ENCODE measurements at regions not wholly inside any gene's neighbourhood (a gene's known extent, or its start where the extent isn't known, plus 50 kb on each side); places are given as distances from the start of the nearest gene placed in this dataset.
A peak's percentile ranks its signal among the peaks of the same experiment; 100 is the strongest.

DNA sequence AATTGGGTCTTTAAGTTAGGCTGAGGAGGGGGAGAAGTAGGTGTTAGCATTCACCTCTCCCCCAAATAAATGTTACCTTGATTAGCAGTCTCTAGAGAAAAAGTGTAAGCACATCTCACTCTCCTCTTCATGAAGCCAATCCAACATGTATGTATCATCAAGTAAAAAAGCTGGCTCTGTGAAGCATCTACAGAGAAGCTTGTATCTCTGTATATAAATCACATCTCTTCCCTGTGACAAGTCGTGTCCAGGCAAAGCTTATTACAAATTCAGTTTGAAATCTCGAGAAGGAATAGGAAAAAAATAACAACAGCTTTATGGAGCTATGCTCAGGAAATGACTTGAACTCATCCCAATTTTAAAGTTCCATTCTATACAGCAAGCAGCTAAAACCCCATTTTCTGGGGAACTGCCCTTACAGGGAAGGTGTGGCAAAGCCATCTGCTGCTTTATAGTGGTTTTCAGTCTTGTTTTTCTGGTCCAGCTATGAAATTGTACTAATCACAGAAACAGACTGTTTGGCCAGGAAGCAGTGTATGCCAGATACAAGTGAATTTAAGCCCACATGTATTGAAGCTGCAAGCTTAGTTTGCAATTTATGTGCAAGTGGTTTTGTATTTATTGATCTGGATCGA lies 313.3 kb upstream of the NOCT start:
- peaks cover 32% of the 10 kb centered on the region for H3K4me1 Mint-ChIP-seq
- no peaks in the 10 kb centered on the region for H3K27me3 Mint-ChIP-seq (ENCODE audit: low read depth, poor library complexity)
- no peak overlapping the region for H3K4me3 Mint-ChIP-seq
- no peaks in the 10 kb centered on the region for H3K36me3 Mint-ChIP-seq (ENCODE audit: low read depth)
- TF ChIP-seq, protein P1, sequence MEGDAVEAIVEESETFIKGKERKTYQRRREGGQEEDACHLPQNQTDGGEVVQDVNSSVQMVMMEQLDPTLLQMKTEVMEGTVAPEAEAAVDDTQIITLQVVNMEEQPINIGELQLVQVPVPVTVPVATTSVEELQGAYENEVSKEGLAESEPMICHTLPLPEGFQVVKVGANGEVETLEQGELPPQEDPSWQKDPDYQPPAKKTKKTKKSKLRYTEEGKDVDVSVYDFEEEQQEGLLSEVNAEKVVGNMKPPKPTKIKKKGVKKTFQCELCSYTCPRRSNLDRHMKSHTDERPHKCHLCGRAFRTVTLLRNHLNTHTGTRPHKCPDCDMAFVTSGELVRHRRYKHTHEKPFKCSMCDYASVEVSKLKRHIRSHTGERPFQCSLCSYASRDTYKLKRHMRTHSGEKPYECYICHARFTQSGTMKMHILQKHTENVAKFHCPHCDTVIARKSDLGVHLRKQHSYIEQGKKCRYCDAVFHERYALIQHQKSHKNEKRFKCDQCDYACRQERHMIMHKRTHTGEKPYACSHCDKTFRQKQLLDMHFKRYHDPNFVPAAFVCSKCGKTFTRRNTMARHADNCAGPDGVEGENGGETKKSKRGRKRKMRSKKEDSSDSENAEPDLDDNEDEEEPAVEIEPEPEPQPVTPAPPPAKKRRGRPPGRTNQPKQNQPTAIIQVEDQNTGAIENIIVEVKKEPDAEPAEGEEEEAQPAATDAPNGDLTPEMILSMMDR (IDR thresholded peaks at IDR 0.05): no peak
- DNase-seq: no peak
- H3K9me3 Mint-ChIP-seq: no peaks in the 10 kb centered on the region
- peak overlapping the region; percentile 10 for H3K27ac Mint-ChIP-seq

DNA sequence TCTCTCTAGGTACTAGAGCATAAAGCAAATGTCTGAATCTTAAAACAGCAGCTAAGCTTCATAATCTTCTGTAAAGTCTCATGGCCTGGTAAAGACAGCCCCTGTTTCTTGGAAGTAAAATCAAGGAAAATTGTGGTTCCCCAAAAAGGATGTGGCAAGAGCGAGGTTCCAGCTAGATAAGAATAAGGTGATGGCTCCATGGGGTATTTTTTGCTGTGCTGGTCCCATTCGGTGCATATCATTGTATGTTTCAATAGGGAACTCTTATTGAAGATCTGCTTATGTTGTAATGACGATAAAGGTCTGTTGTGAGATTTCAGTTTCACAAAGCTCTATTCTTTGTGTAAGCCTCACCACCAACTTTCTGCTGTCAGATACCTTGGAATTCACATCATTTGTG lies 316.9 kb upstream of the NOCT start:
- peaks cover 32% of the 10 kb centered on the region for H3K4me1 Mint-ChIP-seq
- no peak overlapping the region for H3K4me3 Mint-ChIP-seq
- no peak for DNase-seq
- peak overlapping the region; percentile 8 for H3K27ac Mint-ChIP-seq
- TF ChIP-seq, protein P1 (IDR thresholded peaks at IDR 0.05): no peak
- H3K36me3 Mint-ChIP-seq (ENCODE audit: low read depth): no peaks in the 10 kb centered on the region
- no peaks in the 10 kb centered on the region for H3K27me3 Mint-ChIP-seq (ENCODE audit: low read depth, poor library complexity)
- no peaks in the 10 kb centered on the region for H3K9me3 Mint-ChIP-seq

DNA sequence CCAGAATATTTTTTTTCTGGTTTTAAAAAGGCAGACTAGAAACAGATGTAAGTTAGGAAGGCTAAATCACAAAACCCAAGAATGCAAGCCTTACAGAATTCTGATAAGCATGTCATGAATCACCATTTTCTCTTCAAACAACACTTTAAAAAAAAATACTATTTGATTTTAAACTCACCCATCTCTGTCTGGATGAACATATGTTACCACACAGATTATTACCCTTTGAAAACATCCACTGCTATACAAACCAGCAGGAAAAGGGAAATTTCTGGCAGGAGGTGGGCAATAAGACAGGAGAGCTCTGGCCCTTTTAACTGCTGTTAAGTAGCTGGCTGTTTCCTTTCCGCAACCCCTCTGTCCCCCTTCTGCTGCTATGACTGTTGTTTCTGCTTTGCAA lies 317.7 kb upstream of the NOCT start:
- H3K27me3 Mint-ChIP-seq (ENCODE audit: low read depth, poor library complexity): no peaks in the 10 kb centered on the region
- no peak for DNase-seq
- TF ChIP-seq, protein P1 (IDR thresholded peaks at IDR 0.05): no peak
- H3K27ac Mint-ChIP-seq: no peak overlapping the region
- H3K4me1 Mint-ChIP-seq: peaks cover 38% of the 10 kb centered on the region
- no peaks in the 10 kb centered on the region for H3K36me3 Mint-ChIP-seq (ENCODE audit: low read depth)
- no peaks in the 10 kb centered on the region for H3K9me3 Mint-ChIP-seq
- H3K4me3 Mint-ChIP-seq: no peak overlapping the region

DNA sequence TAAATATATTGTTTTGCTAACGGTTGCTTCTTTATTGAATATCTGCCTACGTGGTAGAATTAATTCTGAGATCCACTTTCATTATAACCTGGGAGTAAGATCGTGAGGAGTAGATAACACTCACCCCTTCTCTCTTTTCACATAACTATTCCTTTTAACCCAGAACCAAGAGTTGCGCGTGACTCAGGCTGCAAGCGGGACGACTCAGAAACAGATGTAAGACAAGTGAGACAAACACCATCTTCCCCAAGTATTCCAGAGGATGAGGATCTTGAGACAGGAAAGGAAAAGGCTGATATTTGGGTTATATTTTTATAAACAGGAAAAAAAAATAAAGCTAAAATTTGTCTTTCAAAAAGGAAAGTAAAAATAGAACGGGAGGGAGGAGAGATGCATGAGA lies 318.8 kb upstream of the NOCT start:
- no peaks in the 10 kb centered on the region for H3K27me3 Mint-ChIP-seq (ENCODE audit: low read depth, poor library complexity)
- H3K4me1 Mint-ChIP-seq: peaks cover 38% of the 10 kb centered on the region
- peak overlapping the region; percentile 9 for H3K27ac Mint-ChIP-seq
- H3K9me3 Mint-ChIP-seq: no peaks in the 10 kb centered on the region
- TF ChIP-seq, protein P1 (IDR thresholded peaks at IDR 0.05): no peak
- DNase-seq: no peak
- no peaks in the 10 kb centered on the region for H3K36me3 Mint-ChIP-seq (ENCODE audit: low read depth)
- no peak overlapping the region for H3K4me3 Mint-ChIP-seq

DNA sequence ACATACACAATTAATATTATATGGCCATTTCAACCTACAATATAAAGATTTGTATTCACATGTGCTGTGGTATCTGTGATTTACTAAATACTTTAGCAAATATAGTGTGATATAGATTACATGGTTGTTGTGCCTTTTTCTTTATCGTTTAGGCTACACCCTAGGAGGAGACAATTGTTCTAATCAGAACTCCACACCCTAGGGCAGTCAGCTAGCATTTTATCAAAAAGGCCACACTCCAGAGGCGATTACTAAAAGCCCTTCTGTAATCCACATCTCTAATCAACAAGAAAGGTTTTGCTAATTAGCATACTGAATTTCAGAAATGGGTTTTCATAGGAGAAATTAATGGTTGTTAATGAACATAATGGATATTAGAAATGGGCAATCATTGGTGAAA lies 319.5 kb upstream of the NOCT start:
- TF ChIP-seq, protein P1 (IDR thresholded peaks at IDR 0.05): no peak
- no peaks in the 10 kb centered on the region for H3K36me3 Mint-ChIP-seq (ENCODE audit: low read depth)
- H3K27ac Mint-ChIP-seq: no peak overlapping the region
- DNase-seq: no peak
- peaks cover 38% of the 10 kb centered on the region for H3K4me1 Mint-ChIP-seq
- no peak overlapping the region for H3K4me3 Mint-ChIP-seq
- H3K9me3 Mint-ChIP-seq: no peaks in the 10 kb centered on the region
- no peaks in the 10 kb centered on the region for H3K27me3 Mint-ChIP-seq (ENCODE audit: low read depth, poor library complexity)

DNA sequence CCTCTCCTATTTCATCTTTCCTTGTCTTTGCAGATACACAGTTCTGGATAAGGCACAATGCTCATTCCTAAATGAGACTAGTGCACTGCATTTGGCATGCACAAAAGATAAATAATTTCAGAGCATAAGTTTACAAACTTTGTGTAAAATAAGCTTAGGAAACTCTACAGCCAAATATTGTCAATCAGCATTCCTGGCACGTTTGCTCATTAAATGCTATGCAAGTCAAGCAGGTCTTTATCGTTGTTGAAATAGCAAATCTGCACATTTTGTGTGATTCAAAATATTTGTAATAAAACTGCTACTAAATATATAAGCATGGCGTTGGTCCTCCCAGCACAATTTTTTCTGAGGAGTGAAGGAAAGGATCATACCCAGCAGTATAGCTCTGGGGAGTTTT lies 322.1 kb upstream of the NOCT start:
- no peak for DNase-seq
- peaks cover 31% of the 10 kb centered on the region for H3K4me1 Mint-ChIP-seq
- no peak overlapping the region for H3K4me3 Mint-ChIP-seq
- no peaks in the 10 kb centered on the region for H3K36me3 Mint-ChIP-seq (ENCODE audit: low read depth)
- H3K9me3 Mint-ChIP-seq: no peaks in the 10 kb centered on the region
- TF ChIP-seq, protein P1 (IDR thresholded peaks at IDR 0.05): no peak
- H3K27me3 Mint-ChIP-seq (ENCODE audit: low read depth, poor library complexity): peaks cover 6% of the 10 kb centered on the region
- H3K27ac Mint-ChIP-seq: peak overlapping the region; percentile 20

Data from nephron progenitor cell (in vitro differentiated cells).